ENCODE measurements at regions not wholly inside any gene's neighbourhood (a gene's known extent, or its start where the extent isn't known, plus 50 kb on each side); places are given as distances from the start of the nearest gene placed in this dataset.

DNA sequence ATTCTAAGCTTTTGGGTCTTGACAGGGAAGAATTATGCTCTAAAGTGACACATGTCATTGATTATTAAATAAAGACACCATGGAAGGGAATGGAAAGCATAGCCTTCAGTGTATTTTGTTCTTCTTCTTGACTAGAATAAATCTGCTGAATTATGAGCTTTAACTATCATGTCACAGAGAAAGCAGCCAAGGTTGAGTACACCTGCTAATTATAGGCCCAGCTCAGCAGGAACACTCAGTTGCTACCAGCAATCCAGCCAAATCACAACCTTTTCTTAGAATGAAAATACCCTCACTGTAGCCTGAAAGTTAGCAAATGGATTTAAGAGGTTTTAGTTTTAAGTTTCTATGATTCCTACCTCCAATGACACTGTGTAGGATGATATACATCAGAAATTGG, 225.3 kb upstream of the RHOBTB1 start (continued):
- TF ChIP-seq CREB1 (IDR thresholded peaks at IDR 0.05) (no peak), CREB1 (CRISPR knock-in tag; IDR thresholded peaks at IDR 0.05) (no peak)

DNA sequence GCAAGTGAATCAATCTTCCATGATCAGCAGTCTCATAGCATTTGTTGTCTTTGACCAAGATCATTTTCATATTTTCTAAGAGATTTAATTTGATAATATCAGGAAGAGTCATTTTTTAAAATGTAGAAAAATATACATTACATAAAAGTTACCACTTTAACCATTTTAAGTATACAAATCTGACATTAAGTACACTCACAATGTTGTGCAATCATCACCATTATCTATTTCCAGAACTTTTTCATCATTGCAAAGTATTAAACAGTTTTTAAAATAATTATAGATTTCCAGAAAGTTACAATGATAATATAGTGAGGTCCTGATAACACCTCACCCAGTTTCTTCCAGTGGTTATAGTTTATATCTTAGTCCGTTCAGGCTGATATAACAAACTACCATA, 222.5 kb upstream of the RHOBTB1 start:
- in situ Hi-C loops (cut with HindIII; ENCODE audit: extremely low pct_ligation_motif_present, low pct_unique_long_range_greater_than_20kb) = no loop called here
- intact Hi-C loops (cut with micrococcal nuclease; ENCODE audit: unreplicated experiment) = no loop called here
- no peak overlapping the region for H3K9ac ChIP-seq (ENCODE audit: insufficient read depth, low read depth, low read length)
- ATAC-seq = no peak
- no peak overlapping the region for H3K4me2 ChIP-seq (ENCODE audit: low read depth, low read length)
- CTCF ChIA-PET (ENCODE audit: low intra/inter-chr PET ratio, low total read pairs) = no interaction called here
- H3K4me1 ChIP-seq (ENCODE audit: insufficient read depth, low read length) = no peaks in the 10 kb centered on the region
- no peak for DNase-seq (ENCODE audit: low spot score)
- no peak overlapping the region for H3K4me3 ChIP-seq (replicated peaks in 1 of 3; ENCODE audit: insufficient read depth in 1 of 3, low read depth in 2 of 3, low read length in 3 of 3)
- 0 out of 2 replicates have a peak, but pooled peaks have one; percentile 14 for TF ChIP-seq CEBPB (IDR thresholded peaks at IDR 0.05; ENCODE audit: borderline replicate concordance, low read depth, low read length)
- TF ChIP-seq ZNF564 (CRISPR knock-in tag; IDR thresholded peaks at IDR 0.05) = no peak
- TF ChIP-seq, protein P1, sequence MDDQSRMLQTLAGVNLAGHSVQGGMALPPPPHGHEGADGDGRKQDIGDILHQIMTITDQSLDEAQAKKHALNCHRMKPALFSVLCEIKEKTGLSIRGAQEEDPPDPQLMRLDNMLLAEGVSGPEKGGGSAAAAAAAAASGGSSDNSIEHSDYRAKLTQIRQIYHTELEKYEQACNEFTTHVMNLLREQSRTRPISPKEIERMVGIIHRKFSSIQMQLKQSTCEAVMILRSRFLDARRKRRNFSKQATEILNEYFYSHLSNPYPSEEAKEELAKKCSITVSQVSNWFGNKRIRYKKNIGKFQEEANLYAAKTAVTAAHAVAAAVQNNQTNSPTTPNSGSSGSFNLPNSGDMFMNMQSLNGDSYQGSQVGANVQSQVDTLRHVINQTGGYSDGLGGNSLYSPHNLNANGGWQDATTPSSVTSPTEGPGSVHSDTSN (CRISPR knock-in tag; IDR thresholded peaks at IDR 0.05; ENCODE audit: borderline replicate concordance) = no peak
- 61% methylated on average over 1 of the region's 1 CpG for WGBS (ENCODE audit: low lambda C conversion rate)
- 0 out of 2 replicates have a peak, but pooled peaks cover 8% of the 10 kb centered on the region for H3K9me3 ChIP-seq (ENCODE audit: low read length)
- no peaks in the 10 kb centered on the region for H4K20me1 ChIP-seq (ENCODE audit: insufficient read depth, low read length)
- BruUV-seq (replicated peaks) = no TSS peak
- H2AFZ ChIP-seq (ENCODE audit: low read length) = no peak overlapping the region
- no peak overlapping the region for H3K27ac ChIP-seq (ENCODE audit: extremely low read length, insufficient read depth, low read length)
- POLR2A ChIA-PET = no interaction called here
- no peak for FAIRE-seq
- no peaks in the 10 kb centered on the region for H3K36me3 ChIP-seq (replicated peaks in 1 of 2; ENCODE audit: control insufficient read depth in 1 of 2, insufficient read depth in 2 of 2, low read length in 2 of 2)
- no peaks in the 10 kb centered on the region for H3K27me3 ChIP-seq (ENCODE audit: control insufficient read depth in 1 of 2, insufficient read depth in 2 of 2, low read length in 2 of 2)
- H3K79me2 ChIP-seq (ENCODE audit: insufficient read depth, low read length) = no peaks in the 10 kb centered on the region

DNA sequence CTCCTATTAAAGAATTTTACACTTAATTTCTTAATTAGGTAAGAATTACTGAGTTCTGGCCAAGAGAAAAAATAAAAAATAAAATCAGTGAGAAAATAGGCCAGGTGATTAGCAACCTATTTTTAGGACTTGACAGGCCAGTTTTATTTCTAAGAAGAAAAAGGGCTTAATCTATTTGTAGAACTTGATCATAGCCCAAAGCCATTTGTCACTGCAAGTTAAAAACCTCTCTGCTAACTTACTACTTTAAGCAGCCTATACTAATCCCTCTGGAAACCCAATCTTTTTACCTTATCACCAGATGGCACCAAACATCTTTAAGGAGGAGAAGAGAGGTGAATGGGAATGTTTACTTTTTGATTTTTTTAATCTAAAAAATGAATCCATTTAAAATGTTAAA, 222.1 kb upstream of the RHOBTB1 start:
- Histone ChIP-seq H3K4me3 (replicated peaks in 1 of 3; ENCODE audit: insufficient read depth in 1 of 3, low read depth in 2 of 3, low read length in 3 of 3) (no peak overlapping the region), H3K27me3 (ENCODE audit: control insufficient read depth in 1 of 2, insufficient read depth in 2 of 2, low read length in 2 of 2) (no peaks in the 10 kb centered on the region), H2AFZ (ENCODE audit: low read length) (no peak overlapping the region), H3K27ac (ENCODE audit: extremely low read length, insufficient read depth, low read length) (no peak overlapping the region), H3K9ac (ENCODE audit: insufficient read depth, low read depth, low read length) (no peak overlapping the region), H3K4me1 (ENCODE audit: insufficient read depth, low read length) (no peaks in the 10 kb centered on the region), H3K9me3 (ENCODE audit: low read length) (0 out of 2 replicates have a peak, but pooled peaks cover 8% of the 10 kb centered on the region), H3K4me2 (ENCODE audit: low read depth, low read length) (no peak overlapping the region), H3K79me2 (ENCODE audit: insufficient read depth, low read length) (no peaks in the 10 kb centered on the region), H3K36me3 (replicated peaks in 1 of 2; ENCODE audit: control insufficient read depth in 1 of 2, insufficient read depth in 2 of 2, low read length in 2 of 2) (no peaks in the 10 kb centered on the region), H4K20me1 (ENCODE audit: insufficient read depth, low read length) (no peaks in the 10 kb centered on the region)
- POLR2A ChIA-PET = no interaction called here
- BruUV-seq (replicated peaks) = no TSS peak
- intact Hi-C loops (cut with micrococcal nuclease; ENCODE audit: unreplicated experiment) = no loop called here
- TF ChIP-seq, protein P2, sequence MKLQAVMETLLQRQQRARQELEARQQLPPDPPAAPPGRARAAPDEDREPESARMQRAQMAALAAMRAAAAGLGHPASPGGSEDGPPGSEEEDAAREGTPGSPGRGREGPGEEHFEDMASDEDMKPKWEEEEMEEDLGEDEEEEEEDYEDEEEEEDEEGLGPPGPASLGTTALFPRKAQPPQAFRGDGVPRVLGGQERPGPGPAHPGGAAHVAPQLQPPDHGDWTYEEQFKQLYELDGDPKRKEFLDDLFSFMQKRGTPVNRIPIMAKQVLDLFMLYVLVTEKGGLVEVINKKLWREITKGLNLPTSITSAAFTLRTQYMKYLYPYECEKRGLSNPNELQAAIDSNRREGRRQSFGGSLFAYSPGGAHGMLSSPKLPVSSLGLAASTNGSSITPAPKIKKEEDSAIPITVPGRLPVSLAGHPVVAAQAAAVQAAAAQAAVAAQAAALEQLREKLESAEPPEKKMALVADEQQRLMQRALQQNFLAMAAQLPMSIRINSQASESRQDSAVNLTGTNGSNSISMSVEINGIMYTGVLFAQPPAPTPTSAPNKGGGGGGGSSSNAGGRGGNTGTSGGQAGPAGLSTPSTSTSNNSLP (IDR thresholded peaks at IDR 0.05; ENCODE audit: low read depth, low read length) = no peak
- no peak for TF ChIP-seq ZNF24 (IDR thresholded peaks at IDR 0.05)
- TF ChIP-seq BRCA1 (CRISPR knock-in tag; IDR thresholded peaks at IDR 0.05) = no peak
- no peak for TF ChIP-seq ZNF101 (CRISPR knock-in tag; IDR thresholded peaks at IDR 0.05; ENCODE audit: borderline replicate concordance, low read depth)
- TF ChIP-seq NFYB (CRISPR knock-in tag; IDR thresholded peaks at IDR 0.05) = no peak
- no peak for ATAC-seq
- CTCF ChIA-PET (ENCODE audit: low intra/inter-chr PET ratio, low total read pairs) = no interaction called here
- no peak for DNase-seq (ENCODE audit: low spot score)
- in situ Hi-C loops (cut with HindIII; ENCODE audit: extremely low pct_ligation_motif_present, low pct_unique_long_range_greater_than_20kb) = no loop called here
- FAIRE-seq = no peak
